ENCODE measurements at regions not wholly inside any gene's neighbourhood (a gene's known extent, or its start where the extent isn't known, plus 50 kb on each side); places are given as distances from the start of the nearest gene placed in this dataset.

DNA sequence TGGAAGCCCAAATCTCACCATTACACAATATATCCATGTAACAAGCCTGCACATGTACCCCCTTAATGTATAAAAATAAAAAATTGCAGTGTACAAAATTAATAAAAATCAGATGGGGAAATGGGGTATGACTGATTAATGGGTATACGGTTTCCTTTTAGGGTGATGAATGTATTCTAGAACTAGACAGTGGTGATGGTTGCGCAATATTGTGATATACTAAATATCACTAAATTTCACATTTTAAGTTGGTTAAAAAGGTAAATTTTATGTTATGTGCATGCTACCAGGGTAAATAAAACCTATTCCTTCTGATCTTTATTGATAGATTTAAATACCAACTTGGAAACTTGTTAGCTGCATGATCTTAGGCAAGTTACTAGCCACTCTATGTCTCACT lies 129.4 kb downstream of the SPANXA1 start:
- TF ChIP-seq, protein P1, sequence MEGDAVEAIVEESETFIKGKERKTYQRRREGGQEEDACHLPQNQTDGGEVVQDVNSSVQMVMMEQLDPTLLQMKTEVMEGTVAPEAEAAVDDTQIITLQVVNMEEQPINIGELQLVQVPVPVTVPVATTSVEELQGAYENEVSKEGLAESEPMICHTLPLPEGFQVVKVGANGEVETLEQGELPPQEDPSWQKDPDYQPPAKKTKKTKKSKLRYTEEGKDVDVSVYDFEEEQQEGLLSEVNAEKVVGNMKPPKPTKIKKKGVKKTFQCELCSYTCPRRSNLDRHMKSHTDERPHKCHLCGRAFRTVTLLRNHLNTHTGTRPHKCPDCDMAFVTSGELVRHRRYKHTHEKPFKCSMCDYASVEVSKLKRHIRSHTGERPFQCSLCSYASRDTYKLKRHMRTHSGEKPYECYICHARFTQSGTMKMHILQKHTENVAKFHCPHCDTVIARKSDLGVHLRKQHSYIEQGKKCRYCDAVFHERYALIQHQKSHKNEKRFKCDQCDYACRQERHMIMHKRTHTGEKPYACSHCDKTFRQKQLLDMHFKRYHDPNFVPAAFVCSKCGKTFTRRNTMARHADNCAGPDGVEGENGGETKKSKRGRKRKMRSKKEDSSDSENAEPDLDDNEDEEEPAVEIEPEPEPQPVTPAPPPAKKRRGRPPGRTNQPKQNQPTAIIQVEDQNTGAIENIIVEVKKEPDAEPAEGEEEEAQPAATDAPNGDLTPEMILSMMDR (optimal IDR thresholded peaks at IDR 0.05 in 1 of 3, IDR thresholded peaks at IDR 0.05 in 1 of 3, conservative IDR thresholded peaks at IDR 0.05 in 1 of 3; ENCODE audit: extremely low read depth in 1 of 3, insufficient read depth in 2 of 3, low read length in 3 of 3) = no peak
- TF ChIP-seq EZH2 (IDR thresholded peaks at IDR 0.05; ENCODE audit: low read length) = no peak
